GM13976 (cell line): ENCODE measurements at regions not wholly inside any gene's neighbourhood (a gene's known extent, or its start where the extent isn't known, plus 50 kb on each side); places are given as distances from the start of the nearest gene placed in this dataset.

Experiments used
- DNase-seq: peaks from one replicate; pipeline ENCODE4 v3.0.0; 2012; ENCODE audit warnings: low spot score
- CTCF ChIP-seq: IDR thresholded peaks from 2 replicates; pipeline ENCODE4 v1.5.1; 2012; ENCODE audit warnings: borderline replicate concordance, mild to moderate bottlenecking; ENCODE audit not compliant: insufficient read depth; ENCODE audit errors: extremely low read depth, missing control alignments, control extremely low read depth
- in situ Hi-C: fragments of 300-500 bp; cut with MboI; formaldehyde crosslinking; loops from one replicate; pipeline ENCODE4 v1.12.0; 2022; ENCODE audit warnings: low sequenced_read_pairs, mixed read lengths, inconsistent platforms; ENCODE audit not compliant: unreplicated experiment

DNA sequence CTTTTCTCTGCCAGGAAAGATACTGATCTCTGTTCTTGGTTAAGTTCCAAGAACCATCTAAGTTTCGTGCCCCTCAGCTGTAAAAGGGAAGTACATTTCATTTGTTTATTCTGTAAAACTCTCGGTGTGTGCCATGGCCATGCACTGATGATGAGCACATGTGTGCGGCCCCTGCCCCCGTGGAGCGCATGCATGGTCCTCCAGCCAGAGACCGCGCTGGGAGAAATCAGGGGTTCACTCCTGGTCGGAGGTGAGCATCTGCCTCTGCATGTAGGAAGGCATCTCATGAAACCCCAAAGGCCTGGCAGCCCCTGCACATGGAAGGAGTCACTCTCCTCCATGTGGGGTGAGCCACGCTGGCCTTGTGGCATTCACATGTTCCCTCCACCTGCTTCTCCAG lies 102.5 kb upstream of the RTL1 start:
- no peak for TF ChIP-seq CTCF
- in situ Hi-C loops, result no loop called here
- no peak for DNase-seq

DNA sequence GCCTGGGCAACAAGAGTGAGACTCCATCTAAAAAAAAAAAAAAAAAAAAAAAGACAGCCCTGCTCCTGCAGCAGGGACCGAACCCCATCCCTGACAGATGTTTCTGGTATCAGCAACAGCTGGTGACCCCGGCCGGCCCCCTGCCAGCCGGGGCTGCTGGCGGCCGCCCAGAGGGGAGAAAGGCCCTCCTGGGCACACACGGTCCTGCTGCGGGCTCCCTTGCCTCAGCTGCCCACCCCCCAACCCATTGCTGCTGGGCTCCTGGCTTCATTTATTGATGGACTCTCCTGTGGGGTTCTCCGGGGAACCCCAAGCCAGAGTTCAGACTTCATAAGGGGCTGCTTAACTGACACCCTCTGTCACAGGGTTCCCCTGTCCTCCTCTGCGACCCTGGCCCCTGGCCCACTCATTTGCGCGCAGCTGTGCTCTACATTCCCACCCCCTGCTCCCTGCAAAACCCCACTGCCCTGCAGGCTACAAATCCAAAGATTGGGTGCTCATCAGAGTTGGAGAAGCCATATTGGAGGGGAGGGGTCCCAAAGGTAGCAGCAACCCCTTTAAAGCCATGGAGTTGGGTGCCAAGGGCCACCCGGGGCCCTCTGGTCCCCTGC lies 103.6 kb upstream of the RTL1 start:
- in situ Hi-C loops, result no loop called here
- DNase-seq, result peak; percentile 23
- TF ChIP-seq CTCF, result no peak

GRCh38 chr14:101007765-101008164 lies 104.2 kb upstream of the RTL1 start:
- in situ Hi-C loops, result no loop called here
- TF ChIP-seq CTCF, result no peak
- no peak for DNase-seq

DNA sequence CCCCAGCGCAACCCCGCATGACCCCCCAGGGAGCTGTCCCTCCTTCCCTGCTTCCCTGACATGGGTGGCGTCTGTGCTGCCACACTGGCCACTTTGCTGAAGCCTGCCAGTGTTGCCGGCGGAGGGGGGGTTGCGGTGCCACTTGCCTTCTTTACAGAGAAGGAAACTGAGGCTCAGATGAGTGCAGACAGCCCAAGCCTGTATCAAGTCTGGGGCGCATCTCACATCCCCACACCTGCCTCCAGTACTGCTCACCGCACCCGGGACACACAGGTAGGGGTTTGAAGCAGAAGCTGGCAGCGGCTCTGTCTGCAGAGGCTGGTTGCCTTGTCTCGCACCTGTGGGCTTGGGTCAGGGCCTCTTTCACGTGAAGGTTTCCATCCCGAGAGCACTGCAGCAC lies 104.7 kb upstream of the RTL1 start:
- in situ Hi-C loops, result no loop called here
- no peak for TF ChIP-seq CTCF
- peak; percentile 6 for DNase-seq

DNA sequence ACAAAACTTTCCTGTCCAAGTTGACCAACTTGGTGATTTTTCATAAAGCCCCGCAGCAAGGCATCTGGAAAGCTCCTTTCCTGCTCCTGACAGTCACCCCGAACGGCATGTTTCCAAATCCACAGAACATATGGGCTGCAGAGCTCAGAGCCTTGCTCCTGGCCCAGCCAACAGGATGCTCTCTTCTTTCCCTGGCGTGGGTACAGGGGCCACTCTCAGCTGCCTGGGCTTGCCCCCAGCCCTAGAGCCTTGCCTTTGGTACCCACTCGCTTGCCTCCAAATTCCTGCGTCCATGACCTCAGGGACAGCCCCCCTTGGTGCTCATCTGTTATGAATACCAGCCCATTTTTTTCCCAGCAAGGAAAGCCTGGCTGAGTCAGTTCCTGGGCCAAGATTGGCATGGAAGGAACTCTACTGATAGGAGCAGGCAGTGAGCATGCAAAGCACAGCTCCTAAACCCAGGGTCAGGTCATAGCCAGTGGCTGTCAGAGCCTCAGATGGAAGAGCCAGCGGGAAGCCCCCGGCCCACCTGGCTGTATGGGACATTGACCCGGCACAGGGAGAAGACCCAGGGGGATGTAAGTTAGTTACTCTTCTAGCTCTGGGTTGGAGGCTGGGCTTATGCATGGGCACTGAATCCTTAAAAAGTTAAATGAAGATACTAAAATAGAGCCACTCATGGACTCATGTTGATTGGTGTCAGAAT lies 105.3 kb upstream of the RTL1 start:
- peak; percentile 12 for DNase-seq
- in situ Hi-C loops, result no loop called here

GRCh38 chr14:101009531-101009930 lies 106.0 kb upstream of the RTL1 start:
- no peak for TF ChIP-seq CTCF
- no peak for DNase-seq
- in situ Hi-C loops, result no loop called here

More for the DNA sequence above, 105.3 kb upstream of the RTL1 start:
- no peak for TF ChIP-seq CTCF
